ENCODE measurements at regions not wholly inside any gene's neighbourhood (a gene's known extent, or its start where the extent isn't known, plus 50 kb on each side); places are given as distances from the start of the nearest gene placed in this dataset.

- no peak for TF ChIP-seq CTCF (IDR thresholded peaks at IDR 0.05)
- TF ChIP-seq POLR2A (IDR thresholded peaks at IDR 0.05): no peak
Observed at GRCh38 chr12:131312793-131313545, 359.3 kb downstream of the ADGRD1 start.

All from uterus (tissue), 2 donors.